RWPE2 (cell line): ENCODE measurements at regions not wholly inside any gene's neighbourhood (a gene's known extent, or its start where the extent isn't known, plus 50 kb on each side); places are given as distances from the start of the nearest gene placed in this dataset.

ENCODE experiments used
- ATAC-seq: fragments of 200-7000 bp; cut with Tn5 transposase; 3 replicates; pipeline ENCODE4 v1.9.1; 2021; ENCODE audit warnings: low read depth
- DNase-seq: peaks from one replicate; pipeline ENCODE4 v3.0.0-alpha.2; 2020; ENCODE audit warnings: low spot score
- H3K27ac ChIP-seq: fragments of 450-650 bp; 2 replicates; pipeline ENCODE4 v1.5.1; 2017; ENCODE audit warnings: mild to moderate bottlenecking; ENCODE audit not compliant: poor library complexity, severe bottlenecking
- H3K27me3 ChIP-seq: fragments of 250-450 bp; sonication (Bioruptor Pico); 2 replicates; pipeline ENCODE4 v1.5.1; 2021; ENCODE audit warnings: mild to moderate bottlenecking, moderate library complexity; ENCODE audit not compliant: insufficient read depth, poor library complexity, severe bottlenecking
- H3K36me3 ChIP-seq: fragments of 250-450 bp; sonication (Bioruptor Pico); 2 replicates; pipeline ENCODE4 v1.5.1; 2020; ENCODE audit warnings: low read depth, mild to moderate bottlenecking, moderate library complexity
- H3K4me1 ChIP-seq: fragments of 250-450 bp; sonication (Bioruptor Pico); 2 replicates; pipeline ENCODE4 v1.5.1; 2021; ENCODE audit warnings: mild to moderate bottlenecking, moderate library complexity; ENCODE audit not compliant: insufficient read depth, poor library complexity, severe bottlenecking
- H3K4me3 ChIP-seq: fragments of 250-450 bp; sonication (Bioruptor Pico); 2 replicates; pipeline ENCODE4 v1.5.1; 2021; ENCODE audit warnings: mild to moderate bottlenecking, moderate library complexity; ENCODE audit not compliant: severe bottlenecking
- H3K9me3 ChIP-seq: fragments of 250-450 bp; sonication (Bioruptor Pico); 2 replicates; pipeline ENCODE4 v1.5.1; 2021; ENCODE audit warnings: mild to moderate bottlenecking, moderate library complexity; ENCODE audit not compliant: severe bottlenecking
- TF ChIP-seq, protein P1 (sequence below): fragments of 450-650 bp; IDR thresholded peaks from one replicate; pipeline ENCODE4 v1.5.1; 2017; ENCODE audit warnings: mild to moderate bottlenecking, moderate library complexity; ENCODE audit not compliant: poor library complexity, severe bottlenecking

DNA sequence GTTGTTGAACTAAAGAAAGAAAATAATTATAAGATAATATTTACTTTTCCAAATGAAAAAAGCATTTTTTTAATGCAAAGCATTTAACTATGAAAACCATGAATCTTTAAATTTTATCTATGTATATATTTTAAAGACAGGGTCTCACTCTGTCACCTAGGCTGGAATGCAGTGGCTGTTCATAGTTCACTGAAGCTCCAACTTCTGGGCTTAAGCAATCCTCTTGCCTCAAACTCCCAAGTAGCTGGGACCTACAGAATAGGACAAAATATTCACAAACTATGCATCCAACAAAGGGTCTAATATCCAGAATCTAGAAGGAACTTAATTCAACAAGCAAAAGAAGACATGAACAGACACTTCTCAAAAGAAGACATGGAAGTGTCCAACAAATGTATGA lies 55.9 kb upstream of the ALB start:
- no peaks in the 10 kb centered on the region for H3K27me3 ChIP-seq
- H3K9me3 ChIP-seq: no peaks in the 10 kb centered on the region
- TF ChIP-seq, protein P1, sequence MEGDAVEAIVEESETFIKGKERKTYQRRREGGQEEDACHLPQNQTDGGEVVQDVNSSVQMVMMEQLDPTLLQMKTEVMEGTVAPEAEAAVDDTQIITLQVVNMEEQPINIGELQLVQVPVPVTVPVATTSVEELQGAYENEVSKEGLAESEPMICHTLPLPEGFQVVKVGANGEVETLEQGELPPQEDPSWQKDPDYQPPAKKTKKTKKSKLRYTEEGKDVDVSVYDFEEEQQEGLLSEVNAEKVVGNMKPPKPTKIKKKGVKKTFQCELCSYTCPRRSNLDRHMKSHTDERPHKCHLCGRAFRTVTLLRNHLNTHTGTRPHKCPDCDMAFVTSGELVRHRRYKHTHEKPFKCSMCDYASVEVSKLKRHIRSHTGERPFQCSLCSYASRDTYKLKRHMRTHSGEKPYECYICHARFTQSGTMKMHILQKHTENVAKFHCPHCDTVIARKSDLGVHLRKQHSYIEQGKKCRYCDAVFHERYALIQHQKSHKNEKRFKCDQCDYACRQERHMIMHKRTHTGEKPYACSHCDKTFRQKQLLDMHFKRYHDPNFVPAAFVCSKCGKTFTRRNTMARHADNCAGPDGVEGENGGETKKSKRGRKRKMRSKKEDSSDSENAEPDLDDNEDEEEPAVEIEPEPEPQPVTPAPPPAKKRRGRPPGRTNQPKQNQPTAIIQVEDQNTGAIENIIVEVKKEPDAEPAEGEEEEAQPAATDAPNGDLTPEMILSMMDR: no peak
- H3K4me1 ChIP-seq: no peaks in the 10 kb centered on the region
- H3K27ac ChIP-seq: no peak overlapping the region
- no peaks in the 10 kb centered on the region for H3K36me3 ChIP-seq
- no peak overlapping the region for H3K4me3 ChIP-seq
- DNase-seq (no peak), ATAC-seq (no peak)

DNA sequence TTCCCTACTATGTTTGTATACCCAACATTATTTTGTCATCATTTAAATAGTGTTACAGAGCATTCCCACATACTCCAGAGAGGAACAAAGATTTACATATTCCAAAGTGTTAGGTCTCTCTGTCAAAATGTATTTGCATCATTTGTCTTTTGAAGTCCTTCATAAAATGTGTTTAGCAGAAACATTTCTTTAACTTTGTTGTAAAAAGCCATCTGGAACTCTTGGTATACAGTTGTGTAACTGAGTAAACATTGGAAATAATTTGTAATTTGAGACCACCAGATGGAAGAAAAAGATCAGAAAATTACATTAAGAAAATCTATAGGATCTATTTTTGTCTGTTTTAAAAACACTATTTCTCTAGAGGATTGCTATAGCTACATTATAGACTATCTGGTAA lies 56.6 kb upstream of the ALB start:
- H3K27me3 ChIP-seq: no peaks in the 10 kb centered on the region
- ATAC-seq (no peak), DNase-seq (no peak)
- H3K4me1 ChIP-seq: no peaks in the 10 kb centered on the region
- TF ChIP-seq, protein P1: no peak
- no peaks in the 10 kb centered on the region for H3K36me3 ChIP-seq
- no peak overlapping the region for H3K27ac ChIP-seq
- no peak overlapping the region for H3K4me3 ChIP-seq
- no peaks in the 10 kb centered on the region for H3K9me3 ChIP-seq

DNA sequence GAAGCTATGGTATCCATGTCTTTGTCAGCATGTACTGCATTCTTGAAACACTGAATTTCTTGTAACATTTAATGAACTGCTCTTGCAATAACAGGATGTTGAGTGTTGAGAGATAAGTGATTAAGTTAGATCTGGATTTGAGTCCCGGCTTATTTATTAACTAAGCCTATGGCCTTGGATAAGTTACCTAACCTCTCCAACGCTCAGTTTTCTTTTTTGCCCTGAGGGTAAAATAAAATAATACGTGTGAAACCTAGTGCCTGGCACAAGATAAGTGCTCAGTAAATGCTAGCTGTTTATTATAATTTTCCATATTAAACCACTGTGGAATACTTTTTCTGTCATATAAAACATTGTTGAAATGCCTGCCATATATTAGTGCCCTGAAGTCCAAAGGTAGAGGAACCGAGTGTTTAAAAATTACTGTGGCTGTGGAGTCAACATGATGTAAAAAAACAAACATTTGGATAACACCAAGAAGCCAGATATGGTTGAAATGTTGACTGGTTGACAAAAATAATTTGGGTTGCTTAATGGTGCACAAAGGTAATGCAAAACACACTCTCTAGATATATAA lies 58.6 kb upstream of the ALB start:
- H3K9me3 ChIP-seq: no peaks in the 10 kb centered on the region

DNA sequence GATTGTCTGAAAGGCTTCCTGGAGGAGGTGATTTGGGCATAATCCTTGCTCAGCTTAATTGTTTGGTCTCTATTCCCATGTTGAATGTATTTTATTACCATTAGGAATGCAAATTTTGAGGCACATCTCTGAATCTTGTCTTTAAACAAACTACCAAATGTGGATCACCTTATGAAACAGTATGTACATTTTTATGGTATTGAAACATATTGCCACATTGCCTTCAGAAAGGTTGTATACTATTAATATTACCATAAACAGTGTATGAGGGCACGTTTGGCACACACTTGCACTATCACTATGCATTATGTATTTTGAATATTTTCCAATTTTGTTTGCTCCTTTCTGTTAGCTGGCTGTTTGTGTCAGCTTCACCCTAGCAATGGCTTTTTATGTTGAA lies 60.0 kb upstream of the ALB start:
- DNase-seq: no peak
- Histone ChIP-seq H3K36me3 (no peaks in the 10 kb centered on the region), H3K4me1 (no peaks in the 10 kb centered on the region), H3K27ac (no peak overlapping the region), H3K4me3 (no peak overlapping the region), H3K9me3 (no peaks in the 10 kb centered on the region), H3K27me3 (no peaks in the 10 kb centered on the region)
- TF ChIP-seq, protein P1: no peak
- no peak for ATAC-seq

More for the DNA sequence above, 58.6 kb upstream of the ALB start:
- no peak for ATAC-seq
- Histone ChIP-seq H3K27ac (no peak overlapping the region), H3K36me3 (no peaks in the 10 kb centered on the region), H3K4me3 (no peak overlapping the region), H3K4me1 (no peaks in the 10 kb centered on the region), H3K27me3 (no peaks in the 10 kb centered on the region)
- TF ChIP-seq, protein P1: no peak
- DNase-seq: no peak

DNA sequence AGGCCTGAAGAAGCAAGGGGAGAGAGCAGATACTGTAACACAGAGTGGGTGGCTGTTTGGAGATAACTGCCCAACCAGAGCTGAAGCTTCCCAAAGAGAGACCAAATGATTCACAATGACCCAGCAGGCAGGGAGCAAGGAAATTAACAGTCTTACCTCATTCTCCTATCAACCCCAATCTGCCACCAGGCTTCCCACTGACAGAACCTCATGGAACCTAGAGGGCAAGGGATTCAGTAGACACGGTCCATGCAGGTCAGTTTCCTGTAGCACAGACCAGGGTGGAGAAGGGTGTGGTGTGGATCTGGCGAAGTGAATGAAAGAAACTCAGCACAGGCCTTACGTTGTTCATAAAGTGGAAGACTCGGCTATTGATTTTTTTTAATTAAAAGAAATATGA lies 60.7 kb upstream of the ALB start:
- TF ChIP-seq, protein P1: no peak

More for the DNA sequence above, 60.7 kb upstream of the ALB start:
- Histone ChIP-seq H3K9me3 (no peaks in the 10 kb centered on the region), H3K36me3 (no peaks in the 10 kb centered on the region), H3K27me3 (no peaks in the 10 kb centered on the region), H3K4me1 (no peaks in the 10 kb centered on the region), H3K27ac (no peak overlapping the region), H3K4me3 (no peak overlapping the region)
- no peak for ATAC-seq
- DNase-seq: no peak
